ENCODE measurements at regions not wholly inside any gene's neighbourhood (a gene's known extent, or its start where the extent isn't known, plus 50 kb on each side); places are given as distances from the start of the nearest gene placed in this dataset.

DNA sequence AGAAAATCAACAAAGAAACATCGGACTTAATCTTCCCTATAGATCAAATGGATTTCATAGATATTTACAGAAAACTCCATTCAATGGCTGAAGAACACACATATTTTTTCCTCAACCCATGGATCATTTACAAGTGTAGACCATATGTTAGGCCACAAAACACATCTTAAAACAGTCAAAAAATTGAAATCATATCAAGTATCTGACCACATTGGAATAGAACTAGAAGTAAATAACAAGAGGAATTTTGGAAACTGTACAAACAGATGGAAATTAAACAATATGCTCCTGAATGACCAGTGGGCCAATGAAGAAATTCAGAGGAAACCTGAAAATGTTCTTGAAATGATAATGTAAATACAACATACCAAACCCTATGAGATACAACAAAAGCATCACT, 323.1 kb upstream of the GPR149 start:
- DNase-seq: no peak

DNA sequence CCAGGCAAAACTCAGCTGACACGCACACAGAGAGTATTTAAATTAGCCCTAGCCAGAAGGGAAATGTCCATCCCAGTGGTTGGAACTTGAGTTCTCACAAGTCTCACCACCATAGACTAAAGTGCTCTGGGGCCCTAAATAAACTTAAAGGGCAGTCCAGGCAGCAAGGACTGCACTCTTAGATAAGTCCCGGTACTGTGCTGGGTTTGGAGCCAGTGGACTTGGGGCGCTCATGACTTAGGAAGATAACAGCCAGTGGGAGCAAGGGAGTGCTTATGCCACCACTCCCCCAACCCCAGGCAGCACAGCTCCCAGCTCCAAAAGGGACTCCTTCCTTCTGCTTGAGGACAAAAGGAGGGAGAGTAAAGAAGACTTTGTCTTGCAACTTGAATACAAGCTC, 319.5 kb upstream of the GPR149 start:
- DNase-seq: no peak

DNA sequence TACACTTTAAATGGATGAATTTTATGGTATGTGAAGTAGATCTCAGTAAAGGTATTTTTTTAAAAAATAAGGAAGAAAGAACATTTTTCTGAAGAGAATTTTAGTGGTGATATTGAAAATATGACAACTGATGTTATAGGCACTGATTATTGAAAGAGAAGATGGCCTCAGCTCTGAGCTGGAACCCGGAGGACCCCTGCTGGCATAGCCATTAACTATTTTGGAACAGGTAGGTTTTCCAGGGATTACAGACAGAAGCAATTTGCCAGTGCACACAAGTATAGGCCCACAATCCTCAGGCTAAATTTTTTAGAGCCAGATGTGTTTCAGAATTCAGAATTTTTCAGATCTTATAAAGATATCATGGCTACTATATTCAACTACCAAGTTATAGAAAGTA, 315.9 kb upstream of the GPR149 start:
- peak; percentile 16 to 49 for DNase-seq

DNA sequence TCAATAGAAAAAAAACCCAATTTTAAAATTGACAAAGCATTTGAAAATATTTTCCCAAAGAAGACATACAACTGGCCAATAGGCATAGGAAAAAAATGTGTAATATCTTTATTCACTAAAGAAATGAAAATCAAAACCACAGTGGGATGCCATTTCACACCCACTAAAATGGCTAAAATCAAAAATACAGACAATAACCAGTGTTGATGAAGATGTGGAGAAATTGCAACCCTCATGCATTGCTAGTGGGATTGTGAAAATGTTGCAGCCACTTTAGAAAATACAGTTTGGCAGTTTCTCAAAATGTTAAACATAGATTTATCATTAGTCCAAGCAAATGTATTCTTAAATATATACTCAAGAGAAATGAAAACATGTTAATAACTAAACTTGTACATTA, 315.1 kb upstream of the GPR149 start:
- DNase-seq: no peak

DNA sequence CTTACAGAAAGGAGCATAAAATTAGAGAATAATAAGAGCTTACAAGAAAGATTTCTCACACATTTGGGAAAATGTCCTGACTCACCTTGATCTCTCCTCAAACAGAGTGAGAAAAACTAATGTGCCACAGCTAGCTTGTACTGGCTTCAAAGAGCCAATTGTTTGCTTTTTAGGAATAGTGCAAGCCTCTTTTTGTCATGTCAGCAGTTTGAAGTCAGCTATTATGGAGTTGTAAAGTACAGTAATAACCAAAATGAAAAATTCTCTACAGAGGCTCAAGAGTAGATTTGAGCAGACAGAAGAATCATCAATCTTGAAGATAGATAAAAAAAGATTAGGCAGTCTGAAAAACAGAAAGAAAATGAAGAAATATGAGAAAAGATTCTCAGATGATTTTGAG, 313.4 kb upstream of the GPR149 start:
- DNase-seq: no peak

DNA sequence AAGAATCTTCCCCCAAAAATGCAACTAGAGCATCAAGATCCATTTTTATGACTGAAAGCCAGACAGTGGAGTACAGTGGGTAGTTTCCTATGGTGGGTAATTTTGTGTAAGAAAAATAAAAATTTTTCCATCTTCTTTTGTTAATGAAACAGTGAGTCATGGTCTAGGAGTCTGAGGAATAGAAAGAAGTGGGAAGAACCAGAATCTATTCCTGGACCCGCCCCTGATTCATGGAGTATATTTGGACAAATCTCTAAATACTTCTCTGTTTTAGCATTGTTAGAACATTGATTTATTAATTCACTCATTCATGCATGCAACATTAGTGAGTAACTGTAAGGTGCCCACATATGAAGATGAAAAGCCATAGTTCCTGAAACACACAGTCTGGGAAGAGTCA, 304.5 kb upstream of the GPR149 start:
- no peak for DNase-seq

DNA sequence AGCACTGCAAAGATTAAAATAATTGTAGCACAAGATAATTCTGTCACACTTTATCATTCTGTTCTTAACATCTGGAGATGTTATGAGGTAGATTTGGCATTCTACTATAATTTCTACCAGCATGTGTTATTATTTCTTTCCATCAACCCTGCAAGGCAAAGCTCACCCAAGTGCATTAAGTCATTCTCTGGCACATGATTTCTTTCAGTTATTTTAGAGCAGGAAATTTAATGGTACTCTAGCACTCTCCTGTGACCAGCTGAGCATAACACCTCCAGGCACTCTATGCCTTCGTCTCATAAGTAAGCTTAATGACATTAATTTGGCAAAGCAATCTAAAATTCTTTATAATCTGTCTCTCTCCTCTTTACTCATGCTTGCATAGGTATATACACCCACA, 300.2 kb upstream of the GPR149 start:
- DNase-seq: peak; percentile 55 to 79

DNA sequence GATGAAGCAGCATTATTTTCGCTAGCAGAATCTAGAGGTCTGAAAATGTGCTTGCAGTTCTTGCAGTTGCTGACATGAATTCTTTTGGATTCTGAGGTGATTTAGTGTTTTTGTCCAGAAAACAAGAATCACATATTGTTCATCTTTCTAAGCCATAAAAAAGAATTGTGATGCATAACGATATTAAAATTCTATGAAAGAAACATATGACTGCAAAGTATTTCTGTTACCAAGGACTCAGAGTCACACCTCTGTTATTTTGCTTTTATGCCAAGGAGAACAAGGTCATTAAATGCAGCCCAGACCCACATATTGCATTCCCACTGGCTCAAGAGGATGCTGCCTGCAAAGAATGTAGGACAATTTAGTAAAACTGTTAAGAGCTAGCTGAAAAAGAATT, 299.8 kb upstream of the GPR149 start:
- no peak for DNase-seq

DNA sequence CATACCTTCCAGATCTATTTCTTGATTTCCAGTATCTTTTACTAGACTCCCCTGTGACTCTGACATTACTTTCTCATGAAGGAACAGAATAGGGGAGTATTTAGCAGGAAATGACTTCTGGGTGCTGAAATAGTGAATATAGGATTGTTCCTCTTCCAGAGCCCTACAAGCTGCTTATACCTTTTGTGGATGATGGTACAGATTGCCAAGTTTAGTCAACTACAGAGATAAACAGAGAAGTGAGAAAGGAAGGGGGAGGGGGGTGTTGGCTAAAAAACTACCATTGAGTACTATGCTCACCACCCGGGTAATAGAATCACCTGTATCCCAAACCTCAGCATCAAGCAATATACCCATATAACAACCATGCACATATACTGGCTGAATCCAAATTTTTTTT, 298.3 kb upstream of the GPR149 start:
- no peak for DNase-seq

DNA sequence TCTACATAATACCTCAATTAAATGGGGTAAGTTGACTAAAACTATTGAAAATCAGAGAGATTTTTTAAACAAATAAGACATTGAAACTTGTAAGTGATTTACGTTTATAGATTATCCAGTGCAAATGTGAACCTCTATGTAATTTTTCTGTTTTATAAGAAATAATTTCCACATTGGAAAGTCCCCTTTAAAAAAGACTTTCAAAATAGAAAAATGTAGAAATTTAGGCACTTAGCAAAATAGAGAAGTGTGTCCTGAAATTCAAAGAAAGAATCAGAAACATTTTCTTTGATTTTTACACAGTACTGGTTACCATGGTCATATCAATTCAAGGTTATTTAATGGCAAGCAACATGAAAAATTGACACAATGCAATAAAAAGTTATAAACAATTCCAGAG, 290.9 kb upstream of the GPR149 start:
- DNase-seq: no peak

DNA sequence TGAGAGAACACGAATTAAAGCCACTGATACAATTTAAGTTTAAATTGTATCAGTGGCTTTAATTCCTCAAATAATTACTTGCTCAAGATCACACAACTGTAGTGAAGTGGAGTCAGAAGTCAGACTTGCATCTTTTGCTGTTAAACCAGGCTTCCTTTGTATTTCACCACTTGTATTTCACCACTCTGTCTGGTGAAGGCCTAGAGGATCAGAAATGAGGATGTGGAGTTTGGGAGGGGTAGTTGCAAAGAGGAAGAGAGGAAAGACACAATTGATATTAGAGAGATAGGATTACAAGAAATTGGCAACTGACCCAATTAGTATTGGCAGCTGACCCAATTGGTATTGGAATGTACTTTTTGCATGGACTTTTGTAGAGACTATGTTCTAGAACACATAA, 288.1 kb upstream of the GPR149 start:
- no peak for DNase-seq

GRCh38 chr3:154716170-154716569, 286.2 kb upstream of the GPR149 start:
- no peak for DNase-seq

GRCh38 chr3:154708554-154708953, 278.6 kb upstream of the GPR149 start:
- DNase-seq: no peak

GRCh38 chr3:154701055-154701454, 271.1 kb upstream of the GPR149 start:
- no peak for DNase-seq

DNA sequence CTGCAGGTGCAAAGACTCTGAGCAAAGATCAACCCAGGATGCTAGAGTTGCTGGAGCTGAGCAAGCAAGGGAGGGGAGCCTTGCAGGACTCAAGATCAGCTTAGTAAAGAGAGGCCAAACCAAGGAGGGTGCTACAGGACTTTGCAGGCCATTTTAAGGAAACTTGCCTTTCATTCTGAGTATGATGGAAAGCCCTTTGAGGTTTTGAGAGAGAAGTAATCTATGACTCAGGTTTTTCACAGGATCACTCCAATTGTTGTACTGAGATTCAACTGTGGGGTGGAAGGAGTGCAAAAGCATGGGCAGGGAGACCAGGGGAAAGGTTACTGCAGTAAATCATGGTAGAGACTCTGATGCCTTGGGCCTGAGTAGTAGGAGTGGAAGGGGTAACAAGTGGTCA, 260.4 kb upstream of the GPR149 start:
- no peak for DNase-seq

DNA sequence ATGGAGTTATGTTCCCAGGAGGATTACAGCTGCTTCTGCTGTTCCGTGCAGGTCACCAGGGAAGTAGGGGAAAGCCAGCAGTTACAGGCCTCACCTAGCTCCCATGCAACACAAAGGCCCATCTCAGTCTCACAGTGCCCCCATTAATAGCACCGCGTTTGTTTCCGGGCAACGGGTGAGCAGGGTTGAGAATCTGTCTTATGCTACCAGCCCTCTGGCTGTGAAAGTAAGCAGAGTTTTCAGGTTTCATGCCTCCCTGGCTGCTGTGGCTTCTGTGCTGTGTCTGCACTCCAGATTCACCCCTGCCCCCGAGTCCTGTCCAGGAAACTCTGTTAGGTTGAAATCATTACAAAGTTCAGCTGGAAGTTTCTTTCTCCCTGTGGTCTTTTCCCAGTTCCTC, 254.4 kb upstream of the GPR149 start:
- DNase-seq: no peak

- no peak for DNase-seq
Observed at GRCh38 chr3:154684021-154684420, 254.0 kb upstream of the GPR149 start.

DNA sequence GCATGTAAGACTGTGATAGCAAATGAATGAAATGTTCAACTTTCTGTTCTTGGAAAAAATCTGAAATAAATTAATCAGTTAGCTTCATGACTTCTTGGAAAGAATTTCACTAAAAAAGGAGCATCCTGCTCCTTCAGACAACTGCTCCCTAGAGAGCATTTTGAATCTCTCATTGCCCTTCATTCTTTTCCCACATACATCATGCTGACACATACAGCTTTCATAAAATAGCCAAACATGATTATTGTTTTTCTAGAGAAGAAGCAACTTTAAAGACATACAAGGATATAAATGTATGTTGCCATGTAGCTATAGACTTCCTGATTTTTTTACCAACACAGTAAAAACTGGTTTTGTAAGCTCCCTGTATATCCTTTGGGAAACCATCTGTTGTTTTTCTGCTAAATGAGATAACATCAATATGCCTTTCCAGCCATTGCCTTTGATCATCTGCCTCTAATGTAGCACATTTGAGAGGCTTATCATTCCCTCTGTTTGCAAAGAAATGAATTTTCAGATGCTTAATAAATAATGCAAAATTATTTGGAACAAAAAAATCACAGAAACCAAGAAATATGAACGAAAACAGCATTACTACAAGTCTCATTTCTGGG, 248.2 kb upstream of the GPR149 start:
- peak in 1 of 2 experiments; percentile 62 for DNase-seq

DNA sequence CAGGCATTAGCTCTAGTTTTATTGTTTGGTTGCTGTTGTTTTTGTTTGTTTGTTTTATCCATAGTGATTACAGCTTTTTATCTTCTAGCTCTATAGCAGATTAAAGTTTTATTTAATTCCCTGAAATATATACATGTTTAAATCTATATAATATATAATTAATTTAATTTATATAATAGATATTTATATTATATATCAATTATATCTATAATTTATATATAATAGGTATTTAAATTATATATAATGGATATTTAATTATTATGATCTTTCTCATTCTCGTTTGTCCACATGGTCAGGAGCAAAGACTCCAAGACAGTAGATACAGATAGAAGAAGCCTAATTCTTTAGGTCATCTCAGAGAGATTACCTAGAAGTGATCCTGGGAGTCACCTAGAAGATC, 238.8 kb upstream of the GPR149 start:
- DNase-seq: no peak

DNA sequence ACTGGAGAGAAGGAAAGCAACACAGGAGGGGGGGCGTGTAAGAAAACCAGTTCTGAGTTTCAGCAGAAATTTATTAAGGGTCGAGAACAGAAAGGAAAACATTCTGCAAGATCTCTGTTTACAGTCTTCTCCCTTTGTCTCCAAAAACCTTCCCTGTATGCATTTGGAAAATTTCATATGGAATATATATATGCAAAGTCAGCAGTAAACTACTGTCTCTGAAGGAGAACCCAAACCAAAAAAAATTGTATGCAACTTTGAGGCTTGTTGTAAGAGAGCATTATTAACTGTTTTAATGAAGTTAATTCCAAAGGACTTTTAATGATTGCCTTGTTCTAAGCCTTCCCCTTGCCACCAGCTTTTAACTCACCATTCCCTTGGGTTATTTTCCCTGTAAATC, 238.2 kb upstream of the GPR149 start:
- DNase-seq: no peak

GRCh38 chr3:154666542-154666941, 236.6 kb upstream of the GPR149 start:
- no peak for DNase-seq

DNA sequence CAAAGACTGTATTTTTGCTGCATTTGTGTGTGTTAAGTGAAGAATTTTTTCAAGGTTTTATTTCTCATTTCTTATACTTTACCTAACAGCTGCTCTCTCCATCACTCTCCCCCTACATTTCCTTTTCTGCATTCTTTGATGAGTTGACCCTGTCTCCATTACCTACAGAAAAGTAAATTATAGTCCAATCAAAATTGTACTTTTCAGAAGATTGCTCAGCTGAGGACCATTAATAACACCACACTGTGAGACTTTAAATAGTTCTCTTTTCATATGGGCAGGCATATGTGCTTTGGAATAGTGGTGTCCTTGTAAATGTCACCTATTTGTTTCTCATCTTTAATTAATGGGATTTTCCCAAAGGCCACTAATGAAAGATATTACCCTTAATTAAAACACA, 234.7 kb upstream of the GPR149 start:
- DNase-seq: no peak

- no peak for DNase-seq
Observed at GRCh38 chr3:154662851-154663250, 232.9 kb upstream of the GPR149 start.

GRCh38 chr3:154660811-154661210, 230.8 kb upstream of the GPR149 start:
- no peak for DNase-seq

- DNase-seq: no peak
Observed at GRCh38 chr3:154658000-154658399, 228.0 kb upstream of the GPR149 start.

GRCh38 chr3:154657218-154657617, 227.2 kb upstream of the GPR149 start:
- DNase-seq: no peak
